ENCODE measurements at regions not wholly inside any gene's neighbourhood (a gene's known extent, or its start where the extent isn't known, plus 50 kb on each side); places are given as distances from the start of the nearest gene placed in this dataset.

DNA sequence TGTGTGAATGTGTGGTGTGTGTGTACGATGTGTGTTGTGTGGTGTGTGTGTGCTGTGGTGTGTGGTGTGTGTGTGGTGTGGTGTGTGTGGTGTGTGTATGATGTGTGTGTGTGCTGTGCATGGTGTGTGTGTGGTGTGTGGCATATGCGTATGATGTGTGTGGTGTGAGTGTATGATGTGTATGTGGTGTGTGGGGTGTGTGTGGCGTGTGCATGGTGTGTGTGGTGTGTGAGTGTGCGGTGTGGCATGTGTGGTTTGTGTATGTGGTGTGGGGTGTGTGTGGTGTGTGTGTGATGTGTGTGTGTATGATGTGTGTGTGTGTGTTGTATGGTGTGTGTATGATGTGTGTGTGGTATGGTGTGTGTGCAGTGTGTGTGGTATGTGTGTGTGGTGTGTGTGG, 50.5 kb upstream of the MPHOSPH6 start:
- in situ Hi-C loops (cut with MboI; ENCODE audit: low pct_unique_long_range_greater_than_20kb, low sequenced_read_pairs, unreplicated experiment), result no loop called here
- TF ChIP-seq, protein P1, sequence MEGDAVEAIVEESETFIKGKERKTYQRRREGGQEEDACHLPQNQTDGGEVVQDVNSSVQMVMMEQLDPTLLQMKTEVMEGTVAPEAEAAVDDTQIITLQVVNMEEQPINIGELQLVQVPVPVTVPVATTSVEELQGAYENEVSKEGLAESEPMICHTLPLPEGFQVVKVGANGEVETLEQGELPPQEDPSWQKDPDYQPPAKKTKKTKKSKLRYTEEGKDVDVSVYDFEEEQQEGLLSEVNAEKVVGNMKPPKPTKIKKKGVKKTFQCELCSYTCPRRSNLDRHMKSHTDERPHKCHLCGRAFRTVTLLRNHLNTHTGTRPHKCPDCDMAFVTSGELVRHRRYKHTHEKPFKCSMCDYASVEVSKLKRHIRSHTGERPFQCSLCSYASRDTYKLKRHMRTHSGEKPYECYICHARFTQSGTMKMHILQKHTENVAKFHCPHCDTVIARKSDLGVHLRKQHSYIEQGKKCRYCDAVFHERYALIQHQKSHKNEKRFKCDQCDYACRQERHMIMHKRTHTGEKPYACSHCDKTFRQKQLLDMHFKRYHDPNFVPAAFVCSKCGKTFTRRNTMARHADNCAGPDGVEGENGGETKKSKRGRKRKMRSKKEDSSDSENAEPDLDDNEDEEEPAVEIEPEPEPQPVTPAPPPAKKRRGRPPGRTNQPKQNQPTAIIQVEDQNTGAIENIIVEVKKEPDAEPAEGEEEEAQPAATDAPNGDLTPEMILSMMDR (IDR thresholded peaks at IDR 0.05; ENCODE audit: extremely low read depth, insufficient read depth, missing control alignments), result no peak
- DNase-seq (ENCODE audit: low spot score), result no peak
